Karpas-422 (cell line): ENCODE measurements at regions not wholly inside any gene's neighbourhood (a gene's known extent, or its start where the extent isn't known, plus 50 kb on each side); places are given as distances from the start of the nearest gene placed in this dataset. TPM values are rescaled to one million over a fixed set of nuclear protein-coding genes. Genes with fewer than 3 reads are reported as not detected.

Experiments used
- DNase-seq: peaks from one replicate; pipeline ENCODE4 v3.0.0-alpha.2; 2015
- H2AFZ ChIP-seq: fragments of 200-600 bp; sonication (generic); 2 replicates; pipeline ENCODE4 v1.6.1; 2014; ENCODE audit warnings: antibody characterized with exemption, low read length, mixed read lengths
- H3K27ac ChIP-seq: fragments of 200-600 bp; sonication (generic); 2 replicates; pipeline ENCODE4 v1.5.1; 2014; ENCODE audit warnings: mild to moderate bottlenecking, low read length, moderate library complexity
- H3K27me3 ChIP-seq: fragments of 200-600 bp; sonication (generic); 2 replicates; pipeline ENCODE4 v1.6.1; 2014; ENCODE audit warnings: low read length, mixed read lengths
- H3K36me3 ChIP-seq: fragments of 200-600 bp; sonication (generic); 2 replicates; pipeline ENCODE4 v1.6.1; 2014; ENCODE audit warnings: low read length, mixed read lengths; ENCODE audit not compliant: insufficient read depth
- H3K4me1 ChIP-seq: fragments of 200-600 bp; sonication (generic); 2 replicates; pipeline ENCODE4 v1.6.1; 2014; ENCODE audit warnings: mild to moderate bottlenecking, low read length, mixed read lengths
- H3K4me2 ChIP-seq: fragments of 200-600 bp; sonication (generic); 2 replicates; pipeline ENCODE4 v1.6.1; 2014; ENCODE audit warnings: low read length, low read depth, mild to moderate bottlenecking; ENCODE audit not compliant: poor library complexity, severe bottlenecking
- H3K4me3 ChIP-seq: fragments of 200-600 bp; sonication (generic); 2 replicates; pipeline ENCODE4 v1.5.1; 2014; ENCODE audit warnings: mild to moderate bottlenecking, antibody characterized with exemption, low read length, mixed read lengths
- H3K79me2 ChIP-seq: fragments of 200-600 bp; sonication (generic); 2 replicates; pipeline ENCODE4 v1.6.1; 2014; ENCODE audit warnings: mild to moderate bottlenecking, low read length, mixed read lengths
- H3K9ac ChIP-seq: fragments of 200-600 bp; sonication (generic); 2 replicates; pipeline ENCODE4 v1.6.0; 2014; ENCODE audit warnings: low read length
- H3K9me2 ChIP-seq: fragments of 200-600 bp; sonication (generic), shearing (Covaris generic); replicated peaks from 2 replicates; pipeline ENCODE4 v1.6.0; 2014; ENCODE audit warnings: mild to moderate bottlenecking, low read length, moderate library complexity; ENCODE audit not compliant: insufficient read depth
- H3K9me3 ChIP-seq: fragments of 300-700, 200-600 bp; sonication (generic); 2 replicates; pipeline ENCODE4 v1.6.1; 2014; ENCODE audit warnings: low read length, mixed read lengths
- H4K20me1 ChIP-seq: fragments of 200-600 bp; sonication (generic); 2 replicates; pipeline ENCODE4 v1.6.1; 2014; ENCODE audit warnings: mild to moderate bottlenecking, antibody characterized with exemption, low read length, low read depth; ENCODE audit not compliant: insufficient read depth
- small RNA-seq: library from RNA; depleted of rRNA; stranded (forward); fragments of <200 nt; gene quantifications from one replicate; pipeline ENCODE3, GENCODE V24; 2014

DNA sequence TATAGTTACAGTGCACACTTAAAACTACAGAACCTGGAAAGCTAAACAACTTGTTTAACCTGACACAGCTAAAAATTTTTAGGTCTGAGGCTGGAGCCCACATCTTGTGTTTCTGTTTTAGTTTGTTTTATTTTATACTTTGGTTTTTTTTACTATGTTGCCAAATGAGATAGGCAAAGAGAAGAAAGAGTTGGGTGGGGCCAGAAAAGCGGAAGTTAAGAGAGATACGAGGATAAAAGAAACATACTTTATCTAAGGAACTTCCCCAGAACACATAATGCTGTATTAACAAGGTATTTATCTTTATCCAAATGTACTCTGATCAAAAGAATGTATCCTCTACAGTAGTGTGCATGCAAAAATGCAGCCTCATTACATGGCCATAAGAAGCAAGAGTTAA, 1145.7 kb downstream of the EPHA3 start:
- Histone ChIP-seq H3K27ac (no peak overlapping the region), H3K36me3 (no peaks in the 10 kb centered on the region), H3K9me3 (no peaks in the 10 kb centered on the region), H3K4me2 (peak overlapping the region; percentile 35), H3K79me2 (no peaks in the 10 kb centered on the region), H3K27me3 (no peaks in the 10 kb centered on the region), H3K4me3 (no peak overlapping the region), H3K4me1 (no peaks in the 10 kb centered on the region; the same call in 1 of the 2 replicates), H3K9me2 (no peaks in the 10 kb centered on the region), H4K20me1 (no peaks in the 10 kb centered on the region), H3K9ac (no peak overlapping the region), H2AFZ (peak overlapping the region; percentile 84; the same call in 1 of the 2 replicates)
- peak; percentile 59 for DNase-seq

DNA sequence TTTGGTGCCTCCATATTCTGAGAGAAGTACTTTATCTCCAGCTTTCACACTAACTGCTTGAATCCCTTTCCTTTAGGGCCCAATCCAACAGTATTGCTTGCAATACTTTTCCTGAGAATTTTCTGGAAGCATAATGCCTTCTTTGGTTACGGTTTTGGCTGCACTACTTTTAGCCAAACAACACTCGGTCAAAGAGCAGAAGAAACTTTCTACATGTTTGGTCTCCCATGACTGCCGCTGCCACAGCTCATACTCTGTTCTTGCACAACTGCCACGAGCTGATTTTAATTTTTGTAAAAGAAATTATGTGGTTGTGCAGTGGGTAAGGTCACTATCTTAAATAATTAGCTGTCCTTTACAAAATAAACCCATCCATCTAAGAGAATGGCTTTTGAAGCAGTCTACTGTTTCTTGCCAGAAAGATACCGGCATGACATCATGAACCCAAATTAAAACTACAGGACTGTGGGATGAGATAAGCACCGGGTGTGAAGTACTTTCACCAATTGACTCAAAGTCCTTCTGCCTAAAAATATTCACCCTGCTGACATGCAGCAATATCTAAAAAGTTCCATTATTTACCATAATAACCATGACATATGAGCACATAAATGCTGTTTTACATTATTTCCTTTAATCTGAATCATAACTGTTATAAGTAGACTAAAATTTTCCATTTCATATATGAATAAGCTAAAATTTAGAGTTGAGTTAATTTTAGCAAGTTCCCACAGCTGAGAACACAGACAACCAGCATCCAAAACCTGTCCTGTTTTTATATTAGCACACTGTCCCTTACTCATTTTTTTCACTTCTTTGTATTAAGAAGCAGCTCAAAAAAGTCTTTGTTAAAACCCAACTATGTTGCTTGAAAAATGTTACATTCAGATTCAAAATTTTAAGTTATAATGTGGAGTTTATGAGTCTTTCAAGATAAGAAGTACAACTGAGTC, 1154.3 kb downstream of the EPHA3 start:
- H3K4me2 ChIP-seq: no peak overlapping the region
- H3K27ac ChIP-seq: no peak overlapping the region
- no peak for DNase-seq
- H3K9ac ChIP-seq: no peak overlapping the region
- no peak overlapping the region for H2AFZ ChIP-seq
- no peaks in the 10 kb centered on the region for H3K79me2 ChIP-seq
- H3K9me3 ChIP-seq: peaks cover 19% of the 10 kb centered on the region
- no peaks in the 10 kb centered on the region for H3K27me3 ChIP-seq
- no peaks in the 10 kb centered on the region for H3K9me2 ChIP-seq
- H3K4me3 ChIP-seq: no peak overlapping the region
- H4K20me1 ChIP-seq: no peaks in the 10 kb centered on the region
- H3K36me3 ChIP-seq: no peaks in the 10 kb centered on the region
- no peaks in the 10 kb centered on the region for H3K4me1 ChIP-seq

Small RNA genes in the stretch of these regions (small RNA-seq; reads per million reads assigned to genes)
- gene HSPE1P19: not detected
- gene RF00012: not detected
- gene RNU6-712P: not detected
